K562 (cell line): ENCODE measurements at regions not wholly inside any gene's neighbourhood (a gene's known extent, or its start where the extent isn't known, plus 50 kb on each side); places are given as distances from the start of the nearest gene placed in this dataset.

ENCODE experiments used
- CTCF ChIP-seq, 3 experiments: IDR thresholded peaks in 2 of 3; conservative IDR thresholded peaks in 1 of 3; 2 replicates each; pipeline ENCODE4 v1.5.1; 2011 to 2012; ENCODE audit warnings: low read length in 3 of 3, mild to moderate bottlenecking in 3 of 3, control low read depth in 2 of 3, improper control_type of control experiment in 1 of 3, inconsistent platforms in 1 of 3, low read depth in 1 of 3, mixed read lengths in 1 of 3, moderate library complexity in 1 of 3; ENCODE audit not compliant: insufficient read depth in 2 of 3
- E2F4 ChIP-seq: sonication (generic); formaldehyde crosslinking; IDR thresholded peaks from 2 replicates; pipeline ENCODE4 v1.8.0; 2022; ENCODE audit warnings: mild to moderate bottlenecking, low read depth, missing genetic modification reagents
- NR2C1 ChIP-seq, 2 experiments: fragments of 450-650 bp; IDR thresholded peaks; 2 replicates each; pipeline ENCODE4 v1.6.1; 2017; ENCODE audit warnings: mild to moderate bottlenecking in 2 of 2, antibody characterized with exemption in 1 of 2, inconsistent platforms in 1 of 2, missing compliant biosample characterization in 1 of 2, missing genetic modification characterization in 1 of 2
- PCBP1 ChIP-seq: fragments of 200-400 bp; formaldehyde crosslinking; IDR thresholded peaks from 2 replicates; pipeline ENCODE4 v1.6.1; 2018; ENCODE audit warnings: mild to moderate bottlenecking, low read depth, low read length; ENCODE audit not compliant: poor library complexity, severe bottlenecking
- POLR2A ChIP-seq: fragments of 450-650 bp; conservative IDR thresholded peaks from 2 replicates; pipeline ENCODE4 v1.6.1; 2016
- POLR2AphosphoS5 ChIP-seq: IDR thresholded peaks from 2 replicates; pipeline ENCODE4 v1.6.1; 2011; ENCODE audit warnings: mild to moderate bottlenecking, low read depth, low read length, moderate library complexity; ENCODE audit not compliant: control insufficient read depth, insufficient read depth
- SAP30 ChIP-seq: fragments of 200-600 bp; sonication (generic); IDR thresholded peaks from 2 replicates; pipeline ENCODE4 v1.6.1; 2012; ENCODE audit warnings: borderline replicate concordance, low read depth, mild to moderate bottlenecking, moderate library complexity, low read length, control low read depth, inconsistent platforms; ENCODE audit not compliant: insufficient read depth, poor library complexity, severe bottlenecking
- TAF1 ChIP-seq: IDR thresholded peaks from 2 replicates; pipeline ENCODE4 v1.6.1; 2011; ENCODE audit warnings: mild to moderate bottlenecking, low read length, moderate library complexity; ENCODE audit not compliant: insufficient read depth, control insufficient read depth, severe bottlenecking; ENCODE audit errors: extremely low read depth
- ZNF197 ChIP-seq: fragments of 200-800 bp; sonication (Bioruptor generic); IDR thresholded peaks from 2 replicates; pipeline ENCODE4 v1.6.1; 2016; ENCODE audit warnings: low read depth, missing genetic modification characterization, missing compliant biosample characterization
- ZNF398 ChIP-seq: fragments of 250-450 bp; sonication (Bioruptor Pico); IDR thresholded peaks from 2 replicates; pipeline ENCODE4 v1.8.0; 2021; ENCODE audit warnings: moderate library complexity, mild to moderate bottlenecking, inconsistent platforms
- TF ChIP-seq, protein P1 (sequence below): fragments of 250-450 bp; sonication (Bioruptor Pico); IDR thresholded peaks from 2 replicates; pipeline ENCODE4 v1.5.0; 2020; ENCODE audit warnings: mild to moderate bottlenecking, borderline replicate concordance

DNA sequence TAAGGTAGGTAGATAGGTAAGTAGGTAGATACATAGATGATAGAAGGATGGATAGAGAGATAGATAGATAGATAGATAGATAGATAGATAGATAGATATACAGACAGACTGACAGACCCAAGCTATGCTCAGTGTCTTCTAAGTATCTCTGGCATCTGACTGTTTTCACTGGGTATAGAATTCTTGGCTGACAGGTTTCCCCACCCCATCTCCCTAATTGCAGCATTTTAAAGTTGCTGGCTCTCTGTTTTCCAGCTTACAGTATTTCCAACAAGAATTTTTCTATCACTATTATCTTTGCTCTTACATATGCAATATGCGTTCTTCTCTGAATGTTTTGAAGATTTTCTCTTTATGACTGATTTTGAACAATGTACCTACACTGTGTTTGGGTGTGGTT lies 328.7 kb downstream of the TCERG1L start:
- no peak for TF ChIP-seq ZNF398 (CRISPR knock-in tag)
- TF ChIP-seq CTCF (IDR thresholded peaks at IDR 0.05 in 2 of 3, conservative IDR thresholded peaks at IDR 0.05 in 1 of 3; ENCODE audit: insufficient read depth in 2 of 3, low read depth in 1 of 3, low read length in 3 of 3) = no peak
- no peak for TF ChIP-seq SAP30
- no peak for TF ChIP-seq E2F4
- no peak for TF ChIP-seq POLR2AphosphoS5
- no peak for TF ChIP-seq ZNF197
- TF ChIP-seq TAF1 = no peak
- TF ChIP-seq, protein P1, sequence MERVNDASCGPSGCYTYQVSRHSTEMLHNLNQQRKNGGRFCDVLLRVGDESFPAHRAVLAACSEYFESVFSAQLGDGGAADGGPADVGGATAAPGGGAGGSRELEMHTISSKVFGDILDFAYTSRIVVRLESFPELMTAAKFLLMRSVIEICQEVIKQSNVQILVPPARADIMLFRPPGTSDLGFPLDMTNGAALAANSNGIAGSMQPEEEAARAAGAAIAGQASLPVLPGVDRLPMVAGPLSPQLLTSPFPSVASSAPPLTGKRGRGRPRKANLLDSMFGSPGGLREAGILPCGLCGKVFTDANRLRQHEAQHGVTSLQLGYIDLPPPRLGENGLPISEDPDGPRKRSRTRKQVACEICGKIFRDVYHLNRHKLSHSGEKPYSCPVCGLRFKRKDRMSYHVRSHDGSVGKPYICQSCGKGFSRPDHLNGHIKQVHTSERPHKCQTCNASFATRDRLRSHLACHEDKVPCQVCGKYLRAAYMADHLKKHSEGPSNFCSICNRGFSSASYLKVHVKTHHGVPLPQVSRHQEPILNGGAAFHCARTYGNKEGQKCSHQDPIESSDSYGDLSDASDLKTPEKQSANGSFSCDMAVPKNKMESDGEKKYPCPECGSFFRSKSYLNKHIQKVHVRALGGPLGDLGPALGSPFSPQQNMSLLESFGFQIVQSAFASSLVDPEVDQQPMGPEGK = no peak
- no peak for TF ChIP-seq PCBP1
- TF ChIP-seq NR2C1 (IDR thresholded peaks at IDR 0.05) = no peak
- TF ChIP-seq NR2C1 (tag; IDR thresholded peaks at IDR 0.05) = no peak
- TF ChIP-seq POLR2A = no peak
